GM23338 (cell line): ENCODE measurements at regions not wholly inside any gene's neighbourhood (a gene's known extent, or its start where the extent isn't known, plus 50 kb on each side); places are given as distances from the start of the nearest gene placed in this dataset.

Experiments used
- ATAC-seq: fragments of 200-7000 bp; cut with Tn5 transposase; 3 replicates; pipeline ENCODE4 v1.9.1; 2020
- DNase-seq: peaks from one replicate; pipeline ENCODE4 v3.0.0-alpha.2; 2015; ENCODE audit warnings: low spot score
- H2AFZ ChIP-seq: fragments of 200-600 bp; sonication (generic); 2 replicates; pipeline ENCODE4 v1.8.0; 2016; ENCODE audit warnings: antibody characterized with exemption, mild to moderate bottlenecking, moderate library complexity
- H3F3A ChIP-seq: fragments of 200-600 bp; sonication (generic); replicated peaks from 2 replicates; pipeline ENCODE4 v1.8.0; 2017; ENCODE audit warnings: antibody characterized with exemption, mixed run types, low read depth
- H3K27ac ChIP-seq: fragments of 200-600 bp; sonication (generic); 2 replicates; pipeline ENCODE4 v1.6.1; 2016; ENCODE audit warnings: low read depth
- H3K27me3 ChIP-seq: fragments of 200-600 bp; sonication (generic); 2 replicates; pipeline ENCODE4 v1.8.0; 2016; ENCODE audit warnings: mild to moderate bottlenecking, mixed run types, moderate library complexity; ENCODE audit not compliant: insufficient read depth
- H3K36me3 ChIP-seq: fragments of 200-600 bp; sonication (generic); 2 replicates; pipeline ENCODE4 v1.8.0; 2016; ENCODE audit warnings: mild to moderate bottlenecking; ENCODE audit not compliant: insufficient read depth
- H3K4me1 ChIP-seq: fragments of 200-600 bp; sonication (generic); 2 replicates; pipeline ENCODE4 v1.8.0; 2016; ENCODE audit warnings: mild to moderate bottlenecking, moderate library complexity; ENCODE audit not compliant: insufficient read depth
- H3K4me2 ChIP-seq: fragments of 200-600 bp; sonication (generic); 2 replicates; pipeline ENCODE4 v1.7.1; 2017; ENCODE audit warnings: mixed run types
- H3K4me3 ChIP-seq: fragments of 200-600 bp; sonication (generic); 2 replicates; pipeline ENCODE4 v1.6.1; 2016; ENCODE audit warnings: mixed run types
- H3K79me2 ChIP-seq: fragments of 200-600 bp; sonication (generic); replicated peaks from 2 replicates; pipeline ENCODE4 v1.8.0; 2017; ENCODE audit warnings: mild to moderate bottlenecking; ENCODE audit not compliant: insufficient read depth
- H3K9me2 ChIP-seq: fragments of 200-600 bp; sonication (generic); 2 replicates; pipeline ENCODE4 v1.8.0; 2017; ENCODE audit not compliant: insufficient read depth
- H4K20me1 ChIP-seq: fragments of 200-600 bp; sonication (generic); replicated peaks from 2 replicates; pipeline ENCODE4 v1.8.0; 2017; ENCODE audit warnings: mild to moderate bottlenecking; ENCODE audit not compliant: insufficient read depth
- H3K27ac Mint-ChIP-seq: 2 replicates; pipeline ENCODE4 v1.8.0; 2020; ENCODE audit warnings: inconsistent platforms, mild to moderate bottlenecking, moderate library complexity, mixed read lengths
- H3K27me3 Mint-ChIP-seq: 3 replicates; pipeline ENCODE4 v1.8.0; 2022; ENCODE audit warnings: low read depth, mild to moderate bottlenecking, moderate library complexity, mixed read lengths, inconsistent platforms; ENCODE audit not compliant: insufficient read depth, poor library complexity
- H3K36me3 Mint-ChIP-seq: 3 replicates; pipeline ENCODE4 v1.8.0; 2021; ENCODE audit warnings: low read depth, mild to moderate bottlenecking, inconsistent platforms, moderate library complexity, mixed read lengths
- H3K4me1 Mint-ChIP-seq: 3 replicates; pipeline ENCODE4 v1.8.0; 2020; ENCODE audit warnings: mild to moderate bottlenecking, inconsistent platforms, mixed read lengths
- H3K4me3 Mint-ChIP-seq: 3 replicates; pipeline ENCODE4 v1.8.0; 2021; ENCODE audit warnings: moderate library complexity, mild to moderate bottlenecking, inconsistent platforms, mixed read lengths
- H3K9me3 Mint-ChIP-seq: 3 replicates; pipeline ENCODE4 v1.8.0; 2020; ENCODE audit warnings: moderate library complexity, mild to moderate bottlenecking, inconsistent platforms, mixed read lengths
- EZH2 ChIP-seq: fragments of 200-600 bp; sonication (generic); IDR thresholded peaks from one replicate; pipeline ENCODE4 v1.8.0; 2017; ENCODE audit warnings: antibody characterized with exemption, mild to moderate bottlenecking, low read depth; ENCODE audit not compliant: unreplicated experiment
- EZH2phosphoT487 ChIP-seq: fragments of 200-600 bp; sonication (generic); IDR thresholded peaks from one replicate; pipeline ENCODE4 v1.8.1; 2018; ENCODE audit warnings: antibody characterized with exemption; ENCODE audit not compliant: unreplicated experiment
- JUNB ChIP-seq: IDR thresholded peaks from one replicate; pipeline ENCODE4 v1.6.1; 2016; ENCODE audit warnings: antibody characterized with exemption; ENCODE audit not compliant: unreplicated experiment
- NANOG ChIP-seq: IDR thresholded peaks from 2 replicates; pipeline ENCODE4 v1.6.1; 2016; ENCODE audit warnings: antibody characterized with exemption, borderline replicate concordance
- POLR2AphosphoS5 ChIP-seq: IDR thresholded peaks from 2 replicates; pipeline ENCODE4 v1.6.1; 2016; ENCODE audit warnings: antibody characterized with exemption, low read depth
- STAT1 ChIP-seq: IDR thresholded peaks from one replicate; pipeline ENCODE4 v1.6.1; 2016; ENCODE audit warnings: antibody characterized with exemption; ENCODE audit not compliant: unreplicated experiment
- ZNF114 ChIP-seq: fragments of 250-450 bp; sonication (Bioruptor Pico); IDR thresholded peaks from 2 replicates; pipeline ENCODE4 v1.5.0; 2020; ENCODE audit warnings: mild to moderate bottlenecking, moderate library complexity
- ZNF331 ChIP-seq: fragments of 250-450 bp; sonication (Bioruptor Pico); IDR thresholded peaks from 2 replicates; pipeline ENCODE4 v1.5.0; 2020; ENCODE audit warnings: low read depth, mild to moderate bottlenecking, moderate library complexity
- ZNF462 ChIP-seq: fragments of 250-450 bp; sonication (Bioruptor Pico); IDR thresholded peaks from 2 replicates; pipeline ENCODE4 v1.5.0; 2020; ENCODE audit warnings: mild to moderate bottlenecking, moderate library complexity
- TF ChIP-seq, protein P1 (sequence below): IDR thresholded peaks from 2 replicates; pipeline ENCODE4 v1.6.1; 2016; ENCODE audit warnings: antibody characterized with exemption

GRCh38 chr4:81990211-81990610 lies 383.6 kb downstream of the HNRNPD start:
- TF ChIP-seq NANOG = no peak
- Histone ChIP-seq H3K36me3 (no peaks in the 10 kb centered on the region), H4K20me1 (no peaks in the 10 kb centered on the region), H3F3A (no peaks in the 10 kb centered on the region), H2AFZ (no peak overlapping the region), H3K4me3 (no peak overlapping the region), H3K4me2 (no peak overlapping the region), H3K79me2 (no peaks in the 10 kb centered on the region), H3K27me3 (no peaks in the 10 kb centered on the region), H3K4me1 (peaks cover 13% of the 10 kb centered on the region), H3K9me2 (no peaks in the 10 kb centered on the region), H3K27ac (no peak overlapping the region)
- Mint-ChIP-seq H3K9me3 (peaks cover 3% of the 10 kb centered on the region; the same call in 1 of the 3 replicates), H3K27me3 (no peaks in the 10 kb centered on the region), H3K4me1 (peaks cover 25% of the 10 kb centered on the region), H3K36me3 (no peaks in the 10 kb centered on the region), H3K4me3 (no peak overlapping the region), H3K27ac (no peak overlapping the region)
- no peak for DNase-seq
- no peak for ATAC-seq

- TF ChIP-seq POLR2AphosphoS5 = no peak
- TF ChIP-seq ZNF331 = no peak
- TF ChIP-seq EZH2 = no peak
- no peak for TF ChIP-seq NANOG
- TF ChIP-seq STAT1 = no peak
- TF ChIP-seq ZNF114 (CRISPR knock-in tag) = no peak
- TF ChIP-seq EZH2phosphoT487 = no peak
- TF ChIP-seq, protein P1, sequence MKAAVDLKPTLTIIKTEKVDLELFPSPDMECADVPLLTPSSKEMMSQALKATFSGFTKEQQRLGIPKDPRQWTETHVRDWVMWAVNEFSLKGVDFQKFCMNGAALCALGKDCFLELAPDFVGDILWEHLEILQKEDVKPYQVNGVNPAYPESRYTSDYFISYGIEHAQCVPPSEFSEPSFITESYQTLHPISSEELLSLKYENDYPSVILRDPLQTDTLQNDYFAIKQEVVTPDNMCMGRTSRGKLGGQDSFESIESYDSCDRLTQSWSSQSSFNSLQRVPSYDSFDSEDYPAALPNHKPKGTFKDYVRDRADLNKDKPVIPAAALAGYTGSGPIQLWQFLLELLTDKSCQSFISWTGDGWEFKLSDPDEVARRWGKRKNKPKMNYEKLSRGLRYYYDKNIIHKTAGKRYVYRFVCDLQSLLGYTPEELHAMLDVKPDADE = no peak
- H3K4me3 ChIP-seq = no peak overlapping the region
- no peak overlapping the region for H3K4me2 ChIP-seq
- no peaks in the 10 kb centered on the region for H3K36me3 ChIP-seq
- H3F3A ChIP-seq = no peaks in the 10 kb centered on the region
- no peaks in the 10 kb centered on the region for H3K79me2 ChIP-seq
- no peak overlapping the region for H3K27ac Mint-ChIP-seq
- H3K4me1 ChIP-seq = peaks cover 13% of the 10 kb centered on the region
- no peak for ATAC-seq
- H3K4me3 Mint-ChIP-seq = no peak overlapping the region
- no peak overlapping the region for H2AFZ ChIP-seq
- H3K9me3 Mint-ChIP-seq = peaks cover 3% of the 10 kb centered on the region; the same call in 1 of the 3 replicates
- H3K36me3 Mint-ChIP-seq = no peaks in the 10 kb centered on the region
- H3K4me1 Mint-ChIP-seq = peaks cover 25% of the 10 kb centered on the region
- DNase-seq = no peak
- H3K9me2 ChIP-seq = no peaks in the 10 kb centered on the region
- no peaks in the 10 kb centered on the region for H3K27me3 ChIP-seq
- H3K27me3 Mint-ChIP-seq = no peaks in the 10 kb centered on the region
- H4K20me1 ChIP-seq = no peaks in the 10 kb centered on the region
- H3K27ac ChIP-seq = no peak overlapping the region
Observed at GRCh38 chr4:81989202-81989601, 384.6 kb downstream of the HNRNPD start.

DNA sequence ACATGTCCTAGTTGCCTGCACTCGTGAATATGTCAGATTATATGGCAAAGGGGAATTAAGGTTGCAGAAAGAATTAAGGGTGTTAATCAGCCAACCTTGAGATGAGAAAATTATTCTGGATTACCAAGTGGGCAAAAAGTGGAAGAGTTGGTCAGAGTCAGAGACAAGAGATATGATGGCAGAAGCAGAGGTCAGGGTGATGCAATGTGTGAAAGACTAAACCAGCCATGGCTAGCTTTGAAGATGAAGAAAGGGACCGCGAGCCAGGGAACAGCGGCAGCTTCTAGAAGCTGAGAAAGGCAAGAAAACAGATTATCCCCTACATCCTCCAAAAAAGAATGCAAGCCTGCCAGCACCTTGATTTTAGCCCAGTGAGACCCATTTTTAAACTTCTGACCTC lies 385.6 kb downstream of the HNRNPD start:
- ATAC-seq (no peak), DNase-seq (no peak)
- H3K4me1 ChIP-seq = peaks cover 13% of the 10 kb centered on the region
- Mint-ChIP-seq H3K27me3 (no peaks in the 10 kb centered on the region), H3K4me3 (no peak overlapping the region), H3K36me3 (no peaks in the 10 kb centered on the region), H3K9me3 (no peaks in the 10 kb centered on the region), H3K4me1 (peaks cover 25% of the 10 kb centered on the region), H3K27ac (no peak overlapping the region)
- no peaks in the 10 kb centered on the region for H4K20me1 ChIP-seq
- no peaks in the 10 kb centered on the region for H3K27me3 ChIP-seq
- H3K4me2 ChIP-seq = no peak overlapping the region
- no peak overlapping the region for H3K4me3 ChIP-seq
- no peaks in the 10 kb centered on the region for H3K36me3 ChIP-seq
- H3F3A ChIP-seq = no peaks in the 10 kb centered on the region
- H3K9me2 ChIP-seq = no peaks in the 10 kb centered on the region
- no peak overlapping the region for H2AFZ ChIP-seq
- H3K79me2 ChIP-seq = no peaks in the 10 kb centered on the region
- H3K27ac ChIP-seq = no peak overlapping the region
- no peak for TF ChIP-seq ZNF462 (CRISPR knock-in tag)
- no peak for TF ChIP-seq POLR2AphosphoS5
- TF ChIP-seq JUNB = no peak
- no peak for TF ChIP-seq ZNF331
- TF ChIP-seq STAT1 = no peak
- TF ChIP-seq, protein P1 = no peak
